A549 (cell line): ENCODE measurements at regions not wholly inside any gene's neighbourhood (a gene's known extent, or its start where the extent isn't known, plus 50 kb on each side); places are given as distances from the start of the nearest gene placed in this dataset.

Source experiments
- ATAC-seq, 2 experiments: fragments of 200-7000 bp in 1 of 2; fragments of >200 bp in 1 of 2; cut with Nextera tagmentation in 1 of 2; cut with Tn5 transposase in 1 of 2; 3 replicates each; pipeline versions ENCODE4 v1.8.0 to v1.9.1; 2018 to 2020; ENCODE audit warnings: mild to moderate bottlenecking in 1 of 2, moderate library complexity in 1 of 2
- CTCF ChIA-PET: fragments of 300-600 bp; sonication (Branson Sonifier 250); formaldehyde crosslinking; extraction: SDS; loops from one replicate; lab custom pipeline; 2021; ENCODE audit warnings: antibody characterized with exemption, inconsistent platforms; lab: Yijun Ruan, JAX
- POLR2A ChIA-PET: fragments of 350-600 bp; formaldehyde crosslinking; extraction: SDS; loops from one replicate; lab custom pipeline; 2021; ENCODE audit warnings: antibody characterized with exemption, inconsistent platforms; lab: Yijun Ruan, JAX
- DNase-seq, 2 experiments: peaks; one replicate each; pipeline versions ENCODE4 v3.0.0 to v3.0.0-alpha.2; 2011 to 2016; ENCODE audit warnings: low read depth in 1 of 2, low spot score in 1 of 2
- FAIRE-seq: peaks from 2 replicates; lab custom pipeline; 2011; peaks lifted over from hg19 to GRCh38; lab: Jason Lieb, UNC
- H3K27ac ChIP-seq, 2 experiments: fragments of >200 bp; sonication (Bioruptor Twin); formaldehyde crosslinking; 3 replicates each; pipeline ENCODE4 v1.5.1; 2016 to 2017
- H3K4me1 ChIP-seq: fragments of >200 bp; sonication (Bioruptor Twin); formaldehyde crosslinking; 3 replicates; pipeline ENCODE4 v1.6.1; 2016
- H3K4me2 ChIP-seq: fragments of >200 bp; sonication (Bioruptor Twin); formaldehyde crosslinking; 3 replicates; pipeline ENCODE4 v1.6.1; 2016
- H3K4me3 ChIP-seq: fragments of >200 bp; sonication (Bioruptor Twin); formaldehyde crosslinking; 3 replicates; pipeline ENCODE4 v1.5.1; 2016
- H3K9me3 ChIP-seq: fragments of >200 bp; sonication (Bioruptor Twin); formaldehyde crosslinking; 3 replicates; pipeline ENCODE4 v1.6.1; 2016
- CBX8 ChIP-seq: fragments of 200-600 bp; sonication (generic); IDR thresholded peaks from 2 replicates; pipeline ENCODE4 v1.6.1; 2016
- CHD2 ChIP-seq: fragments of 150-350 bp; IDR thresholded peaks from 2 replicates; pipeline ENCODE4 v1.6.1; 2014; ENCODE audit warnings: low read length; ENCODE audit not compliant: partially characterized antibody
- CHD4 ChIP-seq: fragments of 200-600 bp; sonication (generic); IDR thresholded peaks from 2 replicates; pipeline ENCODE4 v1.6.1; 2016; ENCODE audit warnings: antibody characterized with exemption, mild to moderate bottlenecking, borderline replicate concordance
- E2F6 ChIP-seq: IDR thresholded peaks from 2 replicates; pipeline ENCODE4 v1.6.1; 2012; ENCODE audit warnings: low read depth, borderline replicate concordance
- ELK1 ChIP-seq: fragments of 150-350 bp; IDR thresholded peaks from 2 replicates; pipeline ENCODE4 v1.6.1; 2014; ENCODE audit warnings: low read depth, mild to moderate bottlenecking, low read length
- EP300 ChIP-seq, 2 experiments: fragments of >200 bp; sonication (Bioruptor Twin); formaldehyde crosslinking; IDR thresholded peaks; 2 replicates in 1 of 2; 3 replicates in 1 of 2; pipeline ENCODE4 v1.6.1; 2016 to 2017
- FOSL2 ChIP-seq, 2 experiments: fragments of 450-650 bp in 1 of 2; fragments of >200 bp in 1 of 2; sonication (Bioruptor Twin) in 1 of 2; formaldehyde crosslinking; IDR thresholded peaks; 2 replicates each; pipeline versions ENCODE4 v1.5.0 to v1.6.1; 2016 to 2020; ENCODE audit warnings: mild to moderate bottlenecking in 1 of 2, moderate library complexity in 1 of 2
- GATA3 ChIP-seq: IDR thresholded peaks from 2 replicates; pipeline ENCODE4 v1.6.1; 2012; ENCODE audit warnings: borderline replicate concordance
- HES2 ChIP-seq: fragments of >200 bp; sonication (Bioruptor Twin); formaldehyde crosslinking; IDR thresholded peaks from 2 replicates; pipeline ENCODE4 v1.6.1; 2016
- HOXA7 ChIP-seq: fragments of 250-450 bp; sonication (Bioruptor Pico); IDR thresholded peaks from 2 replicates; pipeline ENCODE4 v1.5.0; 2020; ENCODE audit warnings: mild to moderate bottlenecking, moderate library complexity
- HOXB13 ChIP-seq: fragments of 250-450 bp; sonication (Bioruptor Pico); IDR thresholded peaks from 2 replicates; pipeline ENCODE4 v1.5.0; 2020; ENCODE audit warnings: low read depth, mild to moderate bottlenecking, moderate library complexity
- JUN ChIP-seq, 2 experiments: fragments of >200 bp; sonication (Bioruptor Twin); formaldehyde crosslinking; IDR thresholded peaks; 2 replicates in 1 of 2; 3 replicates in 1 of 2; pipeline ENCODE4 v1.6.1; 2016 to 2017
- JUNB ChIP-seq: fragments of >200 bp; sonication (Bioruptor Twin); formaldehyde crosslinking; IDR thresholded peaks from 2 replicates; pipeline ENCODE4 v1.6.1; 2016
- KDM1A ChIP-seq: fragments of 200-600 bp; sonication (generic); IDR thresholded peaks from 2 replicates; pipeline ENCODE4 v1.6.1; 2016; ENCODE audit warnings: low read depth, mild to moderate bottlenecking
- KDM5A ChIP-seq: fragments of 200-600 bp; sonication (generic); IDR thresholded peaks from 2 replicates; pipeline ENCODE4 v1.6.1; 2016; ENCODE audit warnings: antibody characterized with exemption, mild to moderate bottlenecking
- MAFK ChIP-seq: fragments of 450-650 bp; IDR thresholded peaks from 2 replicates; pipeline ENCODE4 v1.6.1; 2014; ENCODE audit not compliant: partially characterized antibody
- MAX ChIP-seq: IDR thresholded peaks from 2 replicates; pipeline ENCODE4 v1.6.1; 2012
- MAZ ChIP-seq: fragments of 150-350 bp; IDR thresholded peaks from 2 replicates; pipeline ENCODE4 v1.6.1; 2014; ENCODE audit warnings: antibody characterized with exemption, low read depth, low read length, borderline replicate concordance
- NFE2L2 ChIP-seq: fragments of 150-350 bp; conservative IDR thresholded peaks from 2 replicates; pipeline ENCODE4 v1.6.1; 2014; ENCODE audit warnings: low read length
- NPAS2 ChIP-seq: fragments of 250-450 bp; sonication (Bioruptor Pico); IDR thresholded peaks from 2 replicates; pipeline ENCODE4 v1.8.0; 2022; ENCODE audit warnings: mild to moderate bottlenecking, moderate library complexity, borderline replicate concordance
- NR3C1 ChIP-seq: fragments of >200 bp; sonication (Bioruptor Twin); formaldehyde crosslinking; IDR thresholded peaks from 3 replicates; pipeline ENCODE4 v1.6.1; 2017
- ZFP36 ChIP-seq: fragments of 450-650 bp; IDR thresholded peaks from 2 replicates; pipeline ENCODE4 v1.6.1; 2014; ENCODE audit warnings: borderline replicate concordance; ENCODE audit not compliant: partially characterized antibody
- ZSCAN20 ChIP-seq: fragments of 250-450 bp; sonication (Bioruptor Pico); IDR thresholded peaks from 2 replicates; pipeline ENCODE4 v1.8.0; 2022; ENCODE audit warnings: mild to moderate bottlenecking, moderate library complexity
- WGBS: methylation state at CpG from one replicate; pipeline ENCODE4 v1.1.6; 2017; ENCODE audit errors: missing lambda C conversion rate; 5-methylcytosine and 5-hydroxymethylcytosine counted together
- TF ChIP-seq, protein P1 (sequence below): fragments of 200-600 bp; sonication (generic); IDR thresholded peaks from 2 replicates; pipeline ENCODE4 v1.6.1; 2016; ENCODE audit warnings: antibody characterized with exemption, mild to moderate bottlenecking, moderate library complexity
- TF ChIP-seq, protein P2 (sequence below): fragments of >200 bp; sonication (Bioruptor Twin); formaldehyde crosslinking; IDR thresholded peaks from 3 replicates; pipeline ENCODE4 v1.6.1; 2016

GRCh38 chr20:40600441-40601219, 88.4 kb downstream of the MAFB start (continued):
- no peak for TF ChIP-seq CBX8
- TF ChIP-seq NPAS2 (CRISPR knock-in tag): no peak

DNA sequence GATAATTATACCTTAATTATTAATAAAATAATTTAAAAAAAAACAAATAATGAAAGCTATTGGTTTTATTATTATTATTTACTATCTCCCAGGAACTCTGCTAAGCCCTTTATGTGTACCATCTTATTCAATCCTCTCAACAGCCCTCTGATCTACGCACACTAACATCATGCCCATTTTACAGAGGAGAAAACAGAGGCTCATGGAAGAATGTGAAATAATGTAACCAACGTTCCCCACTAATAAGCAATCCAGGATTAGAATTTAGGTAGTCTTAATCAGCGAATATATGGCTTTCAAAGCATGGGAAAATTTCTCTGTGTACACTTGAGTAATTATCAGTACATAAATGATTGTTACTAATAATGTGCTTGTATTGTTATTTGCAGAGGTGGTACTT, 89.0 kb downstream of the MAFB start:
- 8% methylated on average over 3 of the region's 3 CpGs for WGBS
- 0 out of 3 replicates have a peak, but pooled peaks cover 2% of the 10 kb centered on the region for H3K9me3 ChIP-seq
- DNase-seq (no peak), ATAC-seq (no peak), FAIRE-seq (peak; percentile 56)
- H3K4me3 ChIP-seq: no peak overlapping the region
- CTCF ChIA-PET: no interaction called here
- no peaks in the 10 kb centered on the region for H3K4me1 ChIP-seq
- H3K4me2 ChIP-seq: no peak overlapping the region
- POLR2A ChIA-PET: no interaction called here
- no peak overlapping the region for H3K27ac ChIP-seq
- no peak for TF ChIP-seq MAZ
- TF ChIP-seq GATA3: no peak
- TF ChIP-seq, protein P1, sequence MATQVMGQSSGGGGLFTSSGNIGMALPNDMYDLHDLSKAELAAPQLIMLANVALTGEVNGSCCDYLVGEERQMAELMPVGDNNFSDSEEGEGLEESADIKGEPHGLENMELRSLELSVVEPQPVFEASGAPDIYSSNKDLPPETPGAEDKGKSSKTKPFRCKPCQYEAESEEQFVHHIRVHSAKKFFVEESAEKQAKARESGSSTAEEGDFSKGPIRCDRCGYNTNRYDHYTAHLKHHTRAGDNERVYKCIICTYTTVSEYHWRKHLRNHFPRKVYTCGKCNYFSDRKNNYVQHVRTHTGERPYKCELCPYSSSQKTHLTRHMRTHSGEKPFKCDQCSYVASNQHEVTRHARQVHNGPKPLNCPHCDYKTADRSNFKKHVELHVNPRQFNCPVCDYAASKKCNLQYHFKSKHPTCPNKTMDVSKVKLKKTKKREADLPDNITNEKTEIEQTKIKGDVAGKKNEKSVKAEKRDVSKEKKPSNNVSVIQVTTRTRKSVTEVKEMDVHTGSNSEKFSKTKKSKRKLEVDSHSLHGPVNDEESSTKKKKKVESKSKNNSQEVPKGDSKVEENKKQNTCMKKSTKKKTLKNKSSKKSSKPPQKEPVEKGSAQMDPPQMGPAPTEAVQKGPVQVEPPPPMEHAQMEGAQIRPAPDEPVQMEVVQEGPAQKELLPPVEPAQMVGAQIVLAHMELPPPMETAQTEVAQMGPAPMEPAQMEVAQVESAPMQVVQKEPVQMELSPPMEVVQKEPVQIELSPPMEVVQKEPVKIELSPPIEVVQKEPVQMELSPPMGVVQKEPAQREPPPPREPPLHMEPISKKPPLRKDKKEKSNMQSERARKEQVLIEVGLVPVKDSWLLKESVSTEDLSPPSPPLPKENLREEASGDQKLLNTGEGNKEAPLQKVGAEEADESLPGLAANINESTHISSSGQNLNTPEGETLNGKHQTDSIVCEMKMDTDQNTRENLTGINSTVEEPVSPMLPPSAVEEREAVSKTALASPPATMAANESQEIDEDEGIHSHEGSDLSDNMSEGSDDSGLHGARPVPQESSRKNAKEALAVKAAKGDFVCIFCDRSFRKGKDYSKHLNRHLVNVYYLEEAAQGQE: no peak
- TF ChIP-seq FOSL2 (IDR thresholded peaks at IDR 0.05): no peak
- TF ChIP-seq FOSL2 (CRISPR knock-in tag; IDR thresholded peaks at IDR 0.05): no peak
- TF ChIP-seq E2F6: no peak
- no peak for TF ChIP-seq CHD2
- TF ChIP-seq, all 56 proteins: peak for 0

DNA sequence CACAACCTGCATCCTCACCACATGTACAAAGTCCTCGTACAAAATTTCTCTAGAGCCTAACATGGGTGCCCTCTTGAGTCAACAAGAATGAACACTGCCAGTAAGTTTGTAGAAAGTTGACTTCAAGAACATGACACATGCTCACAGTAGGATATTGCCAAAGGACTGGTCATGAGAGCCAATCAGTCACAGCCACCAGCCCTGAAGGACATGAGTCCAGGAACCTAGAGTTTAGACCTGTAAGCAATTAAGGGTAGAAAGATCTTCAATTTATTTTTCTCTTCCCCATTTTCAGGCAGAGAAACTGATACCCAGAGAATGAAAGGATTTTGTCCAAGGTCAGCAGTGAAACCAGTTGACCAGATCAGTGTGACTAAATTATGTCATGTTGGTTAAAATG, 96.1 kb downstream of the MAFB start:
- TF ChIP-seq NFE2L2 (no peak), KDM5A (no peak), EP300 (IDR thresholded peaks at IDR 0.05) (no peak), NR3C1 (no peak), ZFP36 (no peak), ZSCAN20 (CRISPR knock-in tag) (no peak), HOXA7 (no peak), CHD4 (no peak), KDM1A (no peak), MAZ (no peak), MAFK (no peak), JUNB (no peak), MAX (no peak), HES2 (no peak), JUN (IDR thresholded peaks at IDR 0.05) (no peak), CHD2 (no peak), ELK1 (no peak), HOXB13 (CRISPR knock-in tag) (no peak)
- TF ChIP-seq, protein P2, sequence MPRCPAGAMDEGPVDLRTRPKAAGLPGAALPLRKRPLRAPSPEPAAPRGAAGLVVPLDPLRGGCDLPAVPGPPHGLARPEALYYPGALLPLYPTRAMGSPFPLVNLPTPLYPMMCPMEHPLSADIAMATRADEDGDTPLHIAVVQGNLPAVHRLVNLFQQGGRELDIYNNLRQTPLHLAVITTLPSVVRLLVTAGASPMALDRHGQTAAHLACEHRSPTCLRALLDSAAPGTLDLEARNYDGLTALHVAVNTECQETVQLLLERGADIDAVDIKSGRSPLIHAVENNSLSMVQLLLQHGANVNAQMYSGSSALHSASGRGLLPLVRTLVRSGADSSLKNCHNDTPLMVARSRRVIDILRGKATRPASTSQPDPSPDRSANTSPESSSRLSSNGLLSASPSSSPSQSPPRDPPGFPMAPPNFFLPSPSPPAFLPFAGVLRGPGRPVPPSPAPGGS: no peak
- ATAC-seq: no peak
- no peak for FAIRE-seq
- no peak for DNase-seq
- no peak overlapping the region for H3K27ac ChIP-seq
- no peaks in the 10 kb centered on the region for H3K9me3 ChIP-seq
- 3% methylated on average over 1 of the region's 1 CpG for WGBS
- no peak overlapping the region for H3K4me3 ChIP-seq
- ChIA-PET CTCF (interaction anchor here (1.5 kb wide), 1 partner anchor 62 kb away, joined by 3 read pairs; no protein-coding TSS in a partner anchor), POLR2A (no interaction called here)
- no peaks in the 10 kb centered on the region for H3K4me1 ChIP-seq
- no peak overlapping the region for H3K4me2 ChIP-seq
